ENCODE measurements at regions not wholly inside any gene's neighbourhood (a gene's known extent, or its start where the extent isn't known, plus 50 kb on each side); places are given as distances from the start of the nearest gene placed in this dataset.
"Not testable (repeated sequence)": the region's sequence is repeated elsewhere in the genome, so short reads cannot be mapped to it uniquely, and the experiment has no call there.

GRCh38 chr12:105457026-105457425 lies 126.5 kb downstream of the C12orf75 start:
- no peak for DNase-seq (ENCODE audit: low read depth in 2 of 2)

DNA sequence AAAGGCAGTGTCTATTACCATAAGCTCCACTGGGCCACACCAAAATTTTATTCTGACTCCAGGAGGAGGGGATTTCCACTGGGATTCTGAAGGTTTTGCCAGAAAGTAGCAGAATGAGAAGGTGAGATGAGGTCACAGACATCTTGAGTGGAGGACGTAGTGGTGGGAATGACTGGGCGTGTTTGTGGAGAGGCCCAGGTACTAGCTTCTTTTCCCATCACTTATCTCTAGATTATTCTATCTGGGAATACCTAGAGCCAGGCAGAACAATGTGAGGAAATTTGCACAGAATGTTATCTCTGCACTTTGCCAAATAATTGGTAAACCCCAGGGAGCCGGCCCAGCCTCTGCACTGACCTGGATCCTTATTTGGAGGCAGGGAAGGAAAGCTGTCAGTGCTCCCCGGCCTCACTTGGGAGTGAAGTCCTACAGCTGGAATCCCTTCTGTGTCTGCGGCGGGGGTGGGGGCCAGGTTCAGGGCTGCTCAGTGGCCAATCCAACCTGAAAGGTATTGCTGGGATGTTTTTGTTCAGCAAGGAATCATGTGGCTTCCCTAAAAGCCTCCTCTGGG lies 129.4 kb downstream of the C12orf75 start:
- DNase-seq (ENCODE audit: low read depth in 2 of 2), result no peak

GRCh38 chr12:105461271-105461943 lies 130.9 kb downstream of the C12orf75 start:
- no peak for DNase-seq (ENCODE audit: low read depth in 2 of 2)

- DNase-seq (ENCODE audit: low read depth in 2 of 2), result no peak
Measured at GRCh38 chr12:105461944-105462762, 131.7 kb downstream of the C12orf75 start.

- no peak for DNase-seq (ENCODE audit: low read depth in 2 of 2)
Measured at GRCh38 chr12:105462831-105463230, 132.3 kb downstream of the C12orf75 start.

DNA sequence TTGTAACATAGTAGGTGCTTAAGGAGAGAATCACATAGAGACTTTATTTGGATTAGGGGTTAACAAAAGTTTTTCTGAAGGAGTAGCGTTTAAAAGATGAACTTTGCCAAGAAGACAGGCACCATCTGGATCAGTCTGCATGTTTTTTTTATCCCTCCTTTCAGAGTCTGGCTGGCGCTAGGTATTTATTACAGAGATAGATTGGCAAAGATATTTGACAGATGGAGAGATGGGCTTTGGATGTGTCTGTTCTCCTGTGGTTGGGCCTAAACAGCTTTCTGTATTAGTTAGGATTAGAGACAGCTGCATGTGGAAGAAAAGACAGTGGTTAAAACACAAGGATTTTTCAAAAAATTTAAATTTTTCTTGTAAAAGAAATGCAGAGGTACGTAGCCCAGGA lies 133.9 kb downstream of the C12orf75 start:
- DNase-seq (ENCODE audit: low read depth in 2 of 2), result no peak

- DNase-seq (ENCODE audit: low read depth in 2 of 2), result no peak
Measured at GRCh38 chr12:105466231-105466900, 135.9 kb downstream of the C12orf75 start.

- DNase-seq (ENCODE audit: low read depth in 2 of 2), result no peak
Measured at GRCh38 chr12:105466901-105467598, 136.6 kb downstream of the C12orf75 start.

DNA sequence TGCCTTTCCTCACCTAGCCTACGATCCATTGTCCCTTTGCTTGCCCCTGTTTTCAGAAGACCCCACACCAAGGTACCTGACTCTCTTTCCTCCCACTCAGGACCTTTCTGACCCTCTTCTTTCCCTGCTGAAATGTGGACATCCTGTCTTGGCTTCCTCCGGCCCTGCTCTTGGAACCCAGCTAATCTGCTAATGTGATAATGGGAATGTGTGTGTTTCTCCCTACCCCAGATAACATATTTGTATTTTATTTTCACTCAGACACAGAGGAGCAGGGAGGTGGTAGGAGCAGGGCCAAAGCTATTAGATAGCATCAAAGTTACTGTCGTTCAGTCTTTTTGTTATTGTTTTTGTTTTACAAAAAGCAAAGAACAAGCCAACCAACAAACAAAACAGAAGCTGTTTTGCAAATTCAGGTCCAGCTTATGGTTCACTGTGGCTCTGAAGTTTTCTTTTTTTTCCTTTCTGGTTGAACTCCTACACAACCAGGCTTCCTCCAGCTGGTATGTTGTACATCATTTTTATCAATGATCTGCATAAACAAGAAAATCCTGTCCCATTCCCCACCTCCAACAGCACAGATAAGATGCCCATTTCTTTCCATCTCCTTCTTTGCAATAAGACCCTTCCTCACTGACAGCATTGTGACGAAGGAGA lies 137.3 kb downstream of the C12orf75 start:
- no peak for DNase-seq (ENCODE audit: low read depth in 2 of 2)

DNA sequence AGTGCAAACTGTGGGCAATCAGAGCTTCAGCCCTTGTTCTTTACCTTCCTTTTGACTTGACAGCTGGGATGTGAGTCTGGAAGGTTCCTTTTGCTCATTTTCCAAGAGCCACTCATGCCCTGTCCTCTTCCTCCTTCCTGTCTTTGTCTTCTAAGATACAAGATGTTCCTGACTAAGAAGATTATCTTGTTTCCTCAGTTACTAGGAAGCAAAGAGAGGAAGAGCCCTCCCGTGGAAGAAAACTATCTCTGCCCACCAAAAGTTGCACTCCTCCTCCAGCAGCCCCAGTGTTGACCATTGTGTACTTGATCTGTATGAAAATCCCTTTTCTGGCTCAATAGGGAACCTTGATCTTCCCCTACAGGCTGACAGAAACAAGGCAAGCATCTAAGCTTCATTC lies 138.0 kb downstream of the C12orf75 start:
- DNase-seq (ENCODE audit: low read depth in 2 of 2), result no peak

DNA sequence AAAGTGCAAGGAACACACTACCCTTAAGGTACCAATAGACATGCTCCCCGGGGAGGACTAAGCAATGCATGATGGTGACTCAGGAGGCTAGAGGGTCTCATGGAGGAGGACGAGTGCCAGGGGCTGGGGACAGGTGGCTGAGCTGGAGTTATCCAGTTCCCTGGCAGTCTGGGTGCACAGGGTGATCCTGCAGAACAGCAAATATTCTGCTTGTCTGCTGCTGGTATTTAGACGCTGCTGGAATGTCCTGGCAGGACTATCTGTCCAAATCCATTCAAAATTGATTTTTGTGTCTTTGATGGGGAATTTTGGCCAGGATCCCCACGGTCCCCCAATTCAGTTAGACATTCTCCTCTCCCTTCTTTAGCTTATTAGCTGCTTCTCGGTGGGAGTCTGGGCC lies 138.7 kb downstream of the C12orf75 start:
- DNase-seq (ENCODE audit: low read depth in 2 of 2), result no peak

DNA sequence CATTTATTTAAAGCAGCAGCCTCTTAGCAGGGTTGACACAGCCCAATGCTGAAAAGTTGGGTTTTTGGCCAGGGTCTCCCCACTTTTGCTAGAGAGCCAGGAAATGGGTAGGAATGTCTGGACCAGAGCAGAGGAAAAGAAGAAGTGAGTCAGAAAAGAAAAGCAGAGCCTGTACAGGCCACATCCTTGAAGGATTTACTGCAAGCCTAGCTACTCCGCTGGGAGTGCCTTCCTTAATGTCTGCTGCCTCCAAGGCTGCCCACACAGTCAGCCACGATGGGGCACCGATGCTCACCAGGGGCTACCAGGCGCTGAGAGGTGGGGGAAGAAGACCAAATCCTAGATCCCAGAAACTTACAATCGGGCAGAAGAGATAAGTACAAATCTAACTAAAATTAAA lies 139.2 kb downstream of the C12orf75 start:
- no peak for DNase-seq (ENCODE audit: low read depth in 2 of 2)

DNA sequence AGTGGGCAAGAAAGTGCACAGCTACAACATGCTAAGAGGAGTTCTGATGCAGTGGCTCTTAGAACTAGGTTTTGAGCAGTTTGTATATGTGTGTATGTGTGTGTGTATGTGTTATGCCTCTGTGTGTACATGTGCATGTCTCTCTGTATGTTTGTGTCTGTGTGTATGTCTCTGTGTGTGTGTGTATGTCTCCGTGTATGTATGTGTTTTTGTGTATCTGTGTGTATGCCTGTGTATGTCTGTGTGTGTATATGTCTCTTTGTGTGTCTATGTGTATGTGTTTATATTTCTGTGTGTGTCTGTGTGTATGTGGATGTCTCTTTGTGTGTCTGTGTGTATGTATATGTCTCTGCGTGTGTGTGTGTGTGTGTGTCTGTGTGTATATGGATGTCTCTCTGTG lies 139.6 kb downstream of the C12orf75 start:
- DNase-seq (ENCODE audit: low read depth in 2 of 2), result no peak

GRCh38 chr12:105470601-105471000 lies 140.1 kb downstream of the C12orf75 start:
- DNase-seq (ENCODE audit: low read depth in 2 of 2), result no peak

DNA sequence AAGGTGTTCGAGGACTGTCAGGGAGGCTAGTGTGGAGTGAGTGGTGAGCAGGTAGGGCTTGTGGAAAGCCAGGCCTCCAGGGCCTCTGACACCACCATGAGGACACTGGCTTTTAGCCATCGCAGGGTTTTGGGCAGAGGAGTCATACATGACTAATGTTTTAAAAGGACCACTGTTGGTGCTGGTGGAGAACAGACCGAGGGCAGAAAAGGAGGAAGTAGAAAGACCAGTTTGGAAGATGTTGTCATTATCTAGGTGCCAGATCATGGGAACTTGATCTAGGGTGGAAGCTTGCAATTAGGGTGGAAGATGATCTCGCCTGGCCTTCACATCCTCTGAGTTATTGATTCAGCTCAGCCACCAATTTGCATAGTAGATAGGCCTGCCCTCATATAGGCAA lies 144.2 kb downstream of the C12orf75 start:
- DNase-seq (ENCODE audit: low read depth in 2 of 2), result no peak

GRCh38 chr12:105476616-105477015 lies 146.1 kb downstream of the C12orf75 start:
- DNase-seq (ENCODE audit: low read depth in 2 of 2), result no peak

DNA sequence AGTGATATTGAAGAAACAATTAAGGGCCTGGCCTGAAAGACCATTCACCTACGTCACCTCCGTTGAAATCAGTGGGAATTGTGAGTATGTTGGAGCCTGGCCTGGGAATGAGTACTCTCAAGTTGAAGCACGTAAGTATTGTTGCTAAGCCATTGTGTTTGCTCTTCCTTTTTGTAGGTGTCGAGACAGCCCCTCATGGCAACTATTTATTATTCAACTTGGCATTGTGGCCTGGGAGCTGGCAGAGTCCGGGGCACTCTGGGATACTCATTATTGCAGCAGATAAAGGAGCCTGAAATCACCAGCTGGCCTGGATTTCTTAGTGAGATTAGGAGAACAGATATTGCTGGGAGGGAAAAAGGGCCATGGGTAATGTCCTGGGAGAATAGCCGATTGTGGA lies 147.4 kb downstream of the C12orf75 start:
- DNase-seq (ENCODE audit: low read depth in 2 of 2), result no peak

GRCh38 chr12:105478788-105479187 lies 148.3 kb downstream of the C12orf75 start:
- not testable (repeated sequence) for DNase-seq (ENCODE audit: low read depth in 2 of 2)

GRCh38 chr12:105479710-105480109 lies 149.2 kb downstream of the C12orf75 start:
- DNase-seq (ENCODE audit: low read depth in 2 of 2), result no peak

DNA sequence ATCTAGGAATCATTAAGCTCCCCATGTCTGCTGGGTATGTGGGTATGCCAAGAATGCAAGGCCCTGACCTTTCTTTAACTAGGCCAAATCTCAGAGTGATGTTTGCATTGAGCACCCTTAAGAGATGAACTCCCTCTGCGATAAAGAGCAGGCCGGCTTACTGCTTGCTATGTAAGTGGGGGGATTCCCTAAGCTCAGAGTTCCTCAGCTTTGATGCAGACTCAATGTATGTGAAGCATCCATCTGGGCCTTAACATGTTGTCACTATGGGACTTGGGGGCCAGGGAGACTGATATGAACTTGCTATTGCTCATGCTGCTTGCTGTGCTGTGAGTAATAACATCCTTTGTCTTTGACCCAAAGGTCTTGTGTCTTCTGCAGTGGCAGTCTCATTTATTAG lies 149.7 kb downstream of the C12orf75 start:
- no peak for DNase-seq (ENCODE audit: low read depth in 2 of 2)

Data from fibroblast of skin of left biceps (primary cell).